Activated CD4-positive, alpha-beta T cell treated with anti-CD3 and anti-CD28 coated beads, Interleukin-2, Interleukin-4, amounts not matched to agents 100 ng/mL and 50 ng/mL, durations not matched to agents 16 hours and 8 hours (primary cell): ENCODE measurements at regions not wholly inside any gene's neighbourhood (a gene's known extent, or its start where the extent isn't known, plus 50 kb on each side); places are given as distances from the start of the nearest gene placed in this dataset.
"Not testable (repeated sequence)": the region's sequence is repeated elsewhere in the genome, so short reads cannot be mapped to it uniquely, and the experiment has no call there.

Experiments used
- DNase-seq: peaks from one replicate; pipeline ENCODE4 v3.0.0-alpha.2; 2020; ENCODE audit warnings: low spot score

- DNase-seq = no peak
Measured at GRCh38 chr3:150357923-150358607, 50.0 kb upstream of the TSC22D2 start.

- no peak for DNase-seq
Measured at GRCh38 chr3:150357140-150357539, 51.0 kb upstream of the TSC22D2 start.

GRCh38 chr3:150355574-150355973 is 52.5 kb upstream of the TSC22D2 start:
- DNase-seq = no peak

GRCh38 chr3:150352931-150353330 is 55.2 kb upstream of the TSC22D2 start:
- no peak for DNase-seq

- no peak for DNase-seq
Measured at GRCh38 chr3:150351398-150351797, 56.7 kb upstream of the TSC22D2 start.

- DNase-seq = no peak
Measured at GRCh38 chr3:150349314-150350097, 58.6 kb upstream of the TSC22D2 start.

GRCh38 chr3:150348500-150348899 is 59.6 kb upstream of the TSC22D2 start:
- peak; percentile 32 for DNase-seq

GRCh38 chr3:150346981-150347863 is 60.9 kb upstream of the TSC22D2 start:
- no peak for DNase-seq

GRCh38 chr3:150346266-150346665 is 61.8 kb upstream of the TSC22D2 start:
- no peak for DNase-seq

GRCh38 chr3:150345021-150345538 is 63.0 kb upstream of the TSC22D2 start:
- DNase-seq = no peak

- DNase-seq = no peak
Measured at GRCh38 chr3:150344079-150344759, 63.9 kb upstream of the TSC22D2 start.

GRCh38 chr3:150342896-150343467 is 65.1 kb upstream of the TSC22D2 start:
- no peak for DNase-seq

- DNase-seq = no peak
Measured at GRCh38 chr3:150341891-150342290, 66.2 kb upstream of the TSC22D2 start.

GRCh38 chr3:150336363-150336762 is 71.7 kb upstream of the TSC22D2 start:
- not testable (repeated sequence) for DNase-seq

GRCh38 chr3:150335631-150336030 is 72.5 kb upstream of the TSC22D2 start:
- no peak for DNase-seq

- no peak for DNase-seq
Measured at GRCh38 chr3:150334974-150335373, 73.1 kb upstream of the TSC22D2 start.

- DNase-seq = no peak
Measured at GRCh38 chr3:150333477-150333876, 74.6 kb upstream of the TSC22D2 start.

- no peak for DNase-seq
Measured at GRCh38 chr3:150331978-150332568, 76.0 kb upstream of the TSC22D2 start.

- no peak for DNase-seq
Measured at GRCh38 chr3:150330872-150331271, 77.2 kb upstream of the TSC22D2 start.

- no peak for DNase-seq
Measured at GRCh38 chr3:150330174-150330573, 77.9 kb upstream of the TSC22D2 start.

- DNase-seq = no peak
Measured at GRCh38 chr3:150329408-150329807, 78.7 kb upstream of the TSC22D2 start.
